WI38 (cell line): ENCODE measurements at regions not wholly inside any gene's neighbourhood (a gene's known extent, or its start where the extent isn't known, plus 50 kb on each side); places are given as distances from the start of the nearest gene placed in this dataset.

ENCODE experiments used
- H3K4me3 ChIP-seq: 2 replicates; pipeline ENCODE4 v1.5.1; 2011; ENCODE audit warnings: low read depth, mild to moderate bottlenecking, control low read depth, low read length
- CTCF ChIP-seq: IDR thresholded peaks from 2 replicates; pipeline ENCODE4 v1.5.1; 2012; ENCODE audit warnings: low read depth, mild to moderate bottlenecking, control low read depth, low read length

DNA sequence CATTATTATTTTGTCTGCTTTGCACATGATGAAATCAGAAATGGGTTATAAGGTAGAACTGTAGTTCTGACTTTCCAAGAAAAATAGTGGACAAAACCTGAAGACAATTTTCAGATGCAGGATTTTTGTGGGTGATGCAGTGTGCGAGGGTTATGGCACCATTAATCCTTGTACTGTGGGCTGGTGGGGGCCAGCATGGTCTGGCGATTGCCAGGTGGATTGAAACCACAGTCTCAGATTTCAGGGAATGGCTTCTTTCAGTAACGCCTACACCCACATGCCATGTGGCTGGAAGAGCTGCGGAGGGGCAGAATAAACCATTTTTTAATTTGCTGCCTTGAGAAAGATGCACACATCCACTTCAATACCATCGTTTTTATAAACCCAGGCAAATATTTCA is 150.5 kb downstream of the ARSF start:
- TF ChIP-seq CTCF = no peak
- no peak overlapping the region for H3K4me3 ChIP-seq

DNA sequence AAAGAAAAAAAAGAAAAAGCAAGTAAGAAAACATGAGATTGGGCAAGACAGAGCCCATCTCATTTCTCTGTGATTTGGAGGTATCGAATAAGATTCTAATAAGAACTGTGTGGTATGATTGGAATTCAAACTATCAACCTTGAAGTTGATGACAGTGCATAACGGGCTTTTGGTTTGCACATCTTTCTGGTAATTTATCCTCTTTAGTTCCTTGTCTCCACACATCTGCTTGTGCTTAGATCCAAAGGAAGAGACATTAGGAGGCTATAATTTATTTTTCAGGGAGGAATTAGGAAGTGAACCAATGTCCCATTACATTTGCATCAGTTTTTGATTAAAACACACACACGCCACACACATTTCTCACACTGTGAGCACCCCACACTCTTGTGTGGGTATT is 149.9 kb downstream of the ARSF start:
- TF ChIP-seq CTCF = no peak
- no peak overlapping the region for H3K4me3 ChIP-seq

DNA sequence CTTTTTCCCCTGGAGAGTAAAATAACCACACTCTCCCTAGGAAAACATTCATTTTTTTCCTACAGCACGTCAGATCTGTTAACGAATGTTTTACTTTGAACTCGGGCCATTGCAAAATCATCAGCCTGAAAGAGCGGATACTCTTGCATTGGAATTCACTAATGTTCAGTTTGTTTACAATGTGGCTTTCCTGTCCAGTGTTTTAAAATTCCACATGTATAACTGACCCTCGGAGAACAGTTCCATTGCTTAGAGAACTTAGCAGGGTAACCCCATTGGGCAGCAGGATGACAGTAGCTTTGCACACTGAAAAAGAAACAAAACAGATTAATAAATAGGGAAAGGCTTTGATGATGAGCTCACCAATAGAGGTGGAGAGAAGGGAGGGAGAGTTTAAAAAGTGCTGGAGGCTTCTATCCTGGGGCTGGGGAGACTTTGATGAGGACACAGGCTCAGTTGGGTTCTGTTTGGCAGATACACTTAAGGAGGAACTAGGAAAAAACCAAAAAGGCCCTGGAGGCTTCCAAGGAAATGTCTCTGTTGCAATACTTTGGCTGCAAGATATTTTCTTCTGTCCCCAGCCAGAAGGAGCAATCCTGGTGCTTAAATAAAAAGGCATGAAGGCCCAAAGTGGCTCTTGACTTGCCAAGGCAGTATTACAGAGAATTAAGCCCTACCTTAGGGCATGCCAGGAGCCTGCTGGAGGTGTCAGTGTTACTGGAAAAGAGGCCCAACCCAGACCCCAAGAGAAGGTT is 143.1 kb downstream of the ARSF start:
- H3K4me3 ChIP-seq = no peak overlapping the region; the same call in 1 of the 2 replicates
- TF ChIP-seq CTCF = no peak

- H3K4me3 ChIP-seq = no peak overlapping the region
- TF ChIP-seq CTCF = no peak
Observed at GRCh38 chrX:3181846-3182245, 140.6 kb downstream of the ARSF start.

DNA sequence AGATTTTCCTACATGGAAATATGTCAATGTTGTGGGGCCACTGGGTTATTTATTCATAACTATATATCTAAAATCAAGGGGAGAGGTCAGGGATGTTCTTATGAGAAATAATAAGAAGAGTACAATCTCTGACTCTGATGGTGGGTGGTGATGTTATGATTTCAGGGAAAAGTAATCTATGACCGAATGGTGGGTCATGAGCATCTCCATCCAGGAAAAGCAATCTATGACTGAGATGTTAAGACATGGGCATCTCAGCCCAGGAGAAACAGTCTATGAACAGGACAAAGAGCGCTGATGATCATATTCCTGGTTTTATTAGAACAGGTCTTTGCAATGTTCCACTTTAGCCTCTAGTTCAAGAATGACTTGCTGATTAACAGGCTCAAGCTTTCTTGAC is 137.1 kb downstream of the ARSF start:
- no peak overlapping the region for H3K4me3 ChIP-seq
- no peak for TF ChIP-seq CTCF

DNA sequence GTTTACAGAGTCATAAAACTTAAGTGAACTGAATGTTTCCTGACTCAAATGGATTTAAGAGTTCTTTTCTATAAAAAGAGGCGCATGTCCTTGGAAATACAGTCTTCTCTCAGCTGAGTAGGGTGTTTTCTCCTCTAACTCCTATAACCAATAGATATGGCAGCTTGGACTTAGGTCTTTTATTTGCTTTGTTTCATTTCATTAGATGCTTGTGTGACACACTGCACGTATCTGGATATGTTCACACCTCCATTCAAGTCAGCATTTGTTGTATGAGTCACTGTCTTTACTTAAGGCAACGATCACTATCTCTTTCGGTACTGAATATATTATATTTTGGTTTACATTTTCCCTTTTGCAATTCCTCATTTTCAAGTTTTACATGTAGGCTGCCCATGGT is 136.6 kb downstream of the ARSF start:
- no peak for TF ChIP-seq CTCF
- H3K4me3 ChIP-seq = no peak overlapping the region

GRCh38 chrX:3176439-3176820 is 135.2 kb downstream of the ARSF start:
- peak overlapping the region; percentile 13 for H3K4me3 ChIP-seq
- TF ChIP-seq CTCF = no peak
